Spleen (tissue), 7 donors: ENCODE measurements at regions not wholly inside any gene's neighbourhood (a gene's known extent, or its start where the extent isn't known, plus 50 kb on each side); places are given as distances from the start of the nearest gene placed in this dataset.

Source experiments
- POLR2A ChIP-seq, 3 donors: fragments of 450-650 bp; IDR thresholded peaks; one replicate each; pipeline ENCODE4 v1.5.1; 2017; ENCODE audit warnings: antibody characterized with exemption in 3 of 3, mild to moderate bottlenecking in 1 of 3
- POLR2AphosphoS5 ChIP-seq, 3 donors: sonication (generic); formaldehyde crosslinking; IDR thresholded peaks; one replicate each; pipeline ENCODE4 v1.5.1; 2017; ENCODE audit warnings: antibody characterized with exemption in 3 of 3
- TF ChIP-seq, protein P1 (sequence below), 11 experiments: fragments of 200-600 bp in 7 of 11; fragments of 450-650 bp in 4 of 11; sonication (generic) in 4 of 11; IDR thresholded peaks in 8 of 11; conservative IDR thresholded peaks in 3 of 11; 1 replicate in 7 of 11; 2 replicates in 4 of 11; pipeline versions ENCODE4 v1.4.0 to v1.8.0; 2016 to 2021; ENCODE audit warnings: antibody characterized with exemption in 11 of 11, inconsistent platforms in 4 of 11, mild to moderate bottlenecking in 1 of 11
- donor health status: DM: no; HTN: no; CAD: no; lungs with moderate emphysema.
- donor health status: DM: no; HTN: no; CAD: no.
- donor health status: DM: no; HTN: no; CAD: no.

GRCh38 chr15:96948981-96949380 lies 618.5 kb downstream of the NR2F2 start:
- no peak for TF ChIP-seq POLR2A (IDR thresholded peaks at IDR 0.05)
- TF ChIP-seq, protein P1, sequence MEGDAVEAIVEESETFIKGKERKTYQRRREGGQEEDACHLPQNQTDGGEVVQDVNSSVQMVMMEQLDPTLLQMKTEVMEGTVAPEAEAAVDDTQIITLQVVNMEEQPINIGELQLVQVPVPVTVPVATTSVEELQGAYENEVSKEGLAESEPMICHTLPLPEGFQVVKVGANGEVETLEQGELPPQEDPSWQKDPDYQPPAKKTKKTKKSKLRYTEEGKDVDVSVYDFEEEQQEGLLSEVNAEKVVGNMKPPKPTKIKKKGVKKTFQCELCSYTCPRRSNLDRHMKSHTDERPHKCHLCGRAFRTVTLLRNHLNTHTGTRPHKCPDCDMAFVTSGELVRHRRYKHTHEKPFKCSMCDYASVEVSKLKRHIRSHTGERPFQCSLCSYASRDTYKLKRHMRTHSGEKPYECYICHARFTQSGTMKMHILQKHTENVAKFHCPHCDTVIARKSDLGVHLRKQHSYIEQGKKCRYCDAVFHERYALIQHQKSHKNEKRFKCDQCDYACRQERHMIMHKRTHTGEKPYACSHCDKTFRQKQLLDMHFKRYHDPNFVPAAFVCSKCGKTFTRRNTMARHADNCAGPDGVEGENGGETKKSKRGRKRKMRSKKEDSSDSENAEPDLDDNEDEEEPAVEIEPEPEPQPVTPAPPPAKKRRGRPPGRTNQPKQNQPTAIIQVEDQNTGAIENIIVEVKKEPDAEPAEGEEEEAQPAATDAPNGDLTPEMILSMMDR (IDR thresholded peaks at IDR 0.05 in 8 of 11, conservative IDR thresholded peaks at IDR 0.05 in 3 of 11) = no peak
- TF ChIP-seq POLR2AphosphoS5 (IDR thresholded peaks at IDR 0.05) = no peak
